Keratinocyte (primary cell): ENCODE measurements at regions not wholly inside any gene's neighbourhood (a gene's known extent, or its start where the extent isn't known, plus 50 kb on each side); places are given as distances from the start of the nearest gene placed in this dataset.

Source experiments
- EZH2 ChIP-seq: IDR thresholded peaks from one replicate; pipeline ENCODE4 v1.6.1; 2012; ENCODE audit warnings: inconsistent platforms, mild to moderate bottlenecking, low read length, moderate library complexity
- TF ChIP-seq, protein P1 (sequence below), 3 experiments: IDR thresholded peaks in 1 of 3; conservative IDR thresholded peaks in 1 of 3; optimal IDR thresholded peaks in 1 of 3; 2 replicates in 2 of 3; 3 replicates in 1 of 3; pipeline versions ENCODE3 to v1.5.1; 2011; ENCODE audit warnings: low read length in 3 of 3, mild to moderate bottlenecking in 3 of 3, moderate library complexity in 2 of 3, control low read depth in 1 of 3, inconsistent platforms in 1 of 3; ENCODE audit not compliant: insufficient read depth in 2 of 3; ENCODE audit errors: extremely low read depth in 1 of 3

DNA sequence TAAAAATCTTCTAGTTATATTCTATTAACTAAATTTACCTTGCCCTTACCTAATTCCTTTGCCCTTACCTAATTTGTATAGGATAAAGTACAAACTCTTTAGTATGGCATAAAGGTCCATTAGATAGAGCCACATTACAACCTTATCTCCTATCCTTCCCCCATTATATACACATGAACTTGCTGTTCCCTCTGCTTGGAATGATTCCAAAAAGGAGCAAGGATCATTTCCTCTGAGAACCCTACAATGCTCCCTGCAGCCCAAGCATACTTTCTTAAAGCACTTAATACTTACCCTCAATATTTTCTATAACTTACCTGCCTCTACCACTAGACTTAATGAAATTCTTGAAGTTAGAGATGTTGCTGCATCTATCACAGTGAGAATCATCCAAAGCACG lies 118.9 kb upstream of the CCDC54 start:
- TF ChIP-seq, protein P1, sequence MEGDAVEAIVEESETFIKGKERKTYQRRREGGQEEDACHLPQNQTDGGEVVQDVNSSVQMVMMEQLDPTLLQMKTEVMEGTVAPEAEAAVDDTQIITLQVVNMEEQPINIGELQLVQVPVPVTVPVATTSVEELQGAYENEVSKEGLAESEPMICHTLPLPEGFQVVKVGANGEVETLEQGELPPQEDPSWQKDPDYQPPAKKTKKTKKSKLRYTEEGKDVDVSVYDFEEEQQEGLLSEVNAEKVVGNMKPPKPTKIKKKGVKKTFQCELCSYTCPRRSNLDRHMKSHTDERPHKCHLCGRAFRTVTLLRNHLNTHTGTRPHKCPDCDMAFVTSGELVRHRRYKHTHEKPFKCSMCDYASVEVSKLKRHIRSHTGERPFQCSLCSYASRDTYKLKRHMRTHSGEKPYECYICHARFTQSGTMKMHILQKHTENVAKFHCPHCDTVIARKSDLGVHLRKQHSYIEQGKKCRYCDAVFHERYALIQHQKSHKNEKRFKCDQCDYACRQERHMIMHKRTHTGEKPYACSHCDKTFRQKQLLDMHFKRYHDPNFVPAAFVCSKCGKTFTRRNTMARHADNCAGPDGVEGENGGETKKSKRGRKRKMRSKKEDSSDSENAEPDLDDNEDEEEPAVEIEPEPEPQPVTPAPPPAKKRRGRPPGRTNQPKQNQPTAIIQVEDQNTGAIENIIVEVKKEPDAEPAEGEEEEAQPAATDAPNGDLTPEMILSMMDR (optimal IDR thresholded peaks at IDR 0.05 in 1 of 3, IDR thresholded peaks at IDR 0.05 in 1 of 3, conservative IDR thresholded peaks at IDR 0.05 in 1 of 3; ENCODE audit: extremely low read depth in 1 of 3, insufficient read depth in 2 of 3, low read length in 3 of 3): no peak
- TF ChIP-seq EZH2: no peak
